ENCODE measurements at regions not wholly inside any gene's neighbourhood (a gene's known extent, or its start where the extent isn't known, plus 50 kb on each side); places are given as distances from the start of the nearest gene placed in this dataset.

DNA sequence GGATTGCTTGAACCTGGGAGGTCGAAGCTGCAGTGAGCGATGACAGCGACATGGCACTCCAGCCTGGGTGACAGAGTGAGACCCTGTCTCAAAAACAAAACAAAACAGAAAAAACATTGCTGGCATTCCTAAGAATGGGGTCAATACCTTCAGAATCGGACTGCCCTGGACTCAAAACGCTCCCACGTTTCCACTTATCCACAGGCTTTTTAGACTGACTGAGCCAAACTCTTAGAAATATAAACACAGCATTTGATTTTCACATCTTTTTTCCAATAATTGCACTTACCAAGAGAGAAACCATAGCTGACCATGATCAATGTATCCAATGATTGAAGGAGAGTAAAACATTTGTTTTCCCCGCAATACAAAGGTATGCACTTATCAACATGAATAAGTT is 59.5 kb upstream of the CUX1 start:
- no peaks in the 10 kb centered on the region for H3K9me3 ChIP-seq (ENCODE audit: insufficient read depth in 2 of 2, low read depth in 1 of 2, low read length in 1 of 2)
- no peaks in the 10 kb centered on the region for H3K79me1 ChIP-seq (ENCODE audit: low read depth, low read length)
- H3K14ac ChIP-seq (ENCODE audit: insufficient read length) = no peak overlapping the region
- no peaks in the 10 kb centered on the region for H3K4me1 ChIP-seq (replicated peaks in 1 of 4; ENCODE audit: control insufficient read depth in 3 of 4, insufficient read depth in 4 of 4, low read length in 3 of 4)
- no peak overlapping the region for H4K8ac ChIP-seq (ENCODE audit: extremely low read depth, insufficient read depth, low read length)
- no peak overlapping the region for H3K4ac ChIP-seq (replicated peaks; ENCODE audit: insufficient read length, low read depth, low read length)
- no peaks in the 10 kb centered on the region for H3K79me2 ChIP-seq (ENCODE audit: control insufficient read depth in 1 of 2, insufficient read depth in 2 of 2, low read length in 2 of 2)
- no peaks in the 10 kb centered on the region for H4K20me1 ChIP-seq (replicated peaks in 1 of 2; ENCODE audit: control insufficient read depth in 1 of 2, insufficient read depth in 2 of 2, low read length in 2 of 2)
- H2BK12ac ChIP-seq (ENCODE audit: low read depth, low read length) = no peak overlapping the region
- ChIA-PET POLR2A (ENCODE audit: partially characterized antibody) (no interaction called here), CTCF (ENCODE audit: partially characterized antibody) (interaction anchor here (0.6 to 1.3 kb wide), 2 partner anchors 14 to 311 kb away, joined by 3 to 4 read pairs; no protein-coding TSS in a partner anchor)
- no peak for DNase-seq (ENCODE audit: low read depth in 1 of 2, low spot score in 2 of 2)
- FAIRE-seq = no peak
- no peak overlapping the region for H3K4me2 ChIP-seq (ENCODE audit: insufficient read depth in 1 of 2, low read depth in 2 of 2, low read length in 2 of 2)
- H2AK5ac ChIP-seq (ENCODE audit: low read depth, low read length) = no peak overlapping the region
- H3K23me2 ChIP-seq (ENCODE audit: low read depth, low read length) = no peaks in the 10 kb centered on the region
- H3K23ac ChIP-seq (ENCODE audit: insufficient read length) = no peak overlapping the region
- H2AFZ ChIP-seq (ENCODE audit: low read length) = no peak overlapping the region
- no peak overlapping the region for H3K9ac ChIP-seq (replicated peaks in 1 of 4; ENCODE audit: extremely low read depth in 1 of 4, low read depth in 3 of 4, low read length in 3 of 4)
- no peak overlapping the region for H4K91ac ChIP-seq (replicated peaks; ENCODE audit: insufficient read length, low read length)
- H2BK20ac ChIP-seq (ENCODE audit: low read length) = no peak overlapping the region
- no peak overlapping the region for H3K56ac ChIP-seq (replicated peaks; ENCODE audit: insufficient read length, low read depth, low read length)
- WGBS, 2 experiments (ENCODE audit: extremely low coverage in 1 of 2, insufficient coverage in 1 of 2, insufficient read length in 1 of 2, insufficient replicate concordance in 2 of 2, low coverage in 1 of 2, low lambda C conversion rate in 2 of 2, missing lambda C conversion rate in 1 of 2) = 96% methylated on average over 7 of the region's 7 CpGs; no CpG with 5 or more reads in 1 of the 2 experiments
- H3K36me3 ChIP-seq (ENCODE audit: control insufficient read depth in 2 of 4, insufficient read depth in 4 of 4, low read length in 3 of 4) = no peaks in the 10 kb centered on the region
- H2BK15ac ChIP-seq (ENCODE audit: low read length) = no peak overlapping the region
- H2BK5ac ChIP-seq (ENCODE audit: low read depth, low read length) = no peak overlapping the region
- no peak overlapping the region for H3K27ac ChIP-seq (ENCODE audit: low read depth, low read length)
- H4K5ac ChIP-seq (ENCODE audit: insufficient read length, low read depth, low read length) = no peak overlapping the region
- no peak overlapping the region for H3K18ac ChIP-seq (ENCODE audit: extremely low read depth, low read length)
- no peak overlapping the region for H3K4me3 ChIP-seq (ENCODE audit: extremely low read depth in 1 of 4, insufficient read depth in 2 of 4, low read depth in 3 of 4, low read length in 4 of 4)
- no peak overlapping the region for H2BK120ac ChIP-seq (replicated peaks; ENCODE audit: low read depth, low read length)
- H3K27me3 ChIP-seq (replicated peaks in 1 of 4; ENCODE audit: control insufficient read depth in 3 of 4, extremely low read depth in 1 of 4, insufficient read depth in 3 of 4, low read length in 3 of 4) = no peaks in the 10 kb centered on the region
- TF ChIP-seq SRF (IDR thresholded peaks at IDR 0.05; ENCODE audit: low read depth, low read length) (no peak), POU5F1 (IDR thresholded peaks at IDR 0.05; ENCODE audit: low read depth, low read length) (no peak), TCF12 (IDR thresholded peaks at IDR 0.05; ENCODE audit: low read depth, low read length) (no peak), PHF8 (conservative IDR thresholded peaks at IDR 0.05; ENCODE audit: low read depth, low read length) (no peak), TAF7 (optimal IDR thresholded peaks at IDR 0.05; ENCODE audit: borderline replicate concordance, low read depth, low read length) (no peak), HDAC6 (IDR thresholded peaks at IDR 0.05; ENCODE audit: low read depth, low read length) (no peak), GABPA (IDR thresholded peaks at IDR 0.05; ENCODE audit: borderline replicate concordance, insufficient read depth, low read length) (no peak), CREB1 (IDR thresholded peaks at IDR 0.05) (no peak), RFX5 (IDR thresholded peaks at IDR 0.05; ENCODE audit: borderline replicate concordance, low read depth, low read length) (no peak), ZNF274 (IDR thresholded peaks at IDR 0.05; ENCODE audit: borderline replicate concordance, extremely low read depth, low read length) (no peak), KDM4A (IDR thresholded peaks at IDR 0.05; ENCODE audit: low read depth, low read length, severe bottlenecking) (no peak), CBX5 (IDR thresholded peaks at IDR 0.05; ENCODE audit: low read depth, low read length) (no peak), ASH2L (IDR thresholded peaks at IDR 0.05; ENCODE audit: low read length) (no peak)
- TF ChIP-seq, protein P1, sequence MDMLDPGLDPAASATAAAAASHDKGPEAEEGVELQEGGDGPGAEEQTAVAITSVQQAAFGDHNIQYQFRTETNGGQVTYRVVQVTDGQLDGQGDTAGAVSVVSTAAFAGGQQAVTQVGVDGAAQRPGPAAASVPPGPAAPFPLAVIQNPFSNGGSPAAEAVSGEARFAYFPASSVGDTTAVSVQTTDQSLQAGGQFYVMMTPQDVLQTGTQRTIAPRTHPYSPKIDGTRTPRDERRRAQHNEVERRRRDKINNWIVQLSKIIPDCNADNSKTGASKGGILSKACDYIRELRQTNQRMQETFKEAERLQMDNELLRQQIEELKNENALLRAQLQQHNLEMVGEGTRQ (IDR thresholded peaks at IDR 0.05; ENCODE audit: low read length) = no peak
